Hematopoietic multipotent progenitor cell treated with erythropoietin and hydrocortisone succinate and interleukin-3 and kit ligand, for 4 days (in vitro differentiated cells): ENCODE measurements at regions not wholly inside any gene's neighbourhood (a gene's known extent, or its start where the extent isn't known, plus 50 kb on each side); places are given as distances from the start of the nearest gene placed in this dataset.

ENCODE experiments used
- DNase-seq: peaks from one replicate; pipeline ENCODE4 v3.0.0-alpha.2; 2015

- no peak for DNase-seq
Observed at GRCh38 chr5:175235251-175235960, 208.6 kb downstream of the DRD1 start.

GRCh38 chr5:175230299-175230698 lies 213.7 kb downstream of the DRD1 start:
- no peak for DNase-seq

- no peak for DNase-seq
Observed at GRCh38 chr5:175226506-175226905, 217.5 kb downstream of the DRD1 start.

GRCh38 chr5:175223291-175223690 lies 220.7 kb downstream of the DRD1 start:
- DNase-seq: no peak

- no peak for DNase-seq
Observed at GRCh38 chr5:175222621-175223020, 221.4 kb downstream of the DRD1 start.

- no peak for DNase-seq
Observed at GRCh38 chr5:175220549-175220948, 223.4 kb downstream of the DRD1 start.

- DNase-seq: no peak
Observed at GRCh38 chr5:175219366-175219765, 224.6 kb downstream of the DRD1 start.

- no peak for DNase-seq
Observed at GRCh38 chr5:175216991-175217390, 227.0 kb downstream of the DRD1 start.

- DNase-seq: no peak
Observed at GRCh38 chr5:175215906-175216305, 228.1 kb downstream of the DRD1 start.

- no peak for DNase-seq
Observed at GRCh38 chr5:175214152-175214551, 229.8 kb downstream of the DRD1 start.

GRCh38 chr5:175211956-175212756 lies 231.8 kb downstream of the DRD1 start:
- DNase-seq: no peak

GRCh38 chr5:175207321-175208040 lies 236.5 kb downstream of the DRD1 start:
- no peak for DNase-seq

GRCh38 chr5:175206669-175207068 lies 237.3 kb downstream of the DRD1 start:
- DNase-seq: no peak

GRCh38 chr5:175202463-175203068 lies 241.4 kb downstream of the DRD1 start:
- DNase-seq: no peak

- DNase-seq: no peak
Observed at GRCh38 chr5:175201393-175201792, 242.6 kb downstream of the DRD1 start.

GRCh38 chr5:175195698-175196656 lies 248.0 kb downstream of the DRD1 start:
- DNase-seq: no peak

- no peak for DNase-seq
Observed at GRCh38 chr5:175181331-175181730, 262.7 kb downstream of the DRD1 start.

GRCh38 chr5:175170899-175171298 lies 273.1 kb downstream of the DRD1 start:
- DNase-seq: no peak

GRCh38 chr5:175168882-175169507 lies 275.0 kb downstream of the DRD1 start:
- DNase-seq: no peak

- no peak for DNase-seq
Observed at GRCh38 chr5:175166026-175166425, 278.0 kb downstream of the DRD1 start.

GRCh38 chr5:175163586-175164275 lies 280.3 kb downstream of the DRD1 start:
- DNase-seq: no peak
